Caco-2 (cell line): ENCODE measurements at regions not wholly inside any gene's neighbourhood (a gene's known extent, or its start where the extent isn't known, plus 50 kb on each side); places are given as distances from the start of the nearest gene placed in this dataset.

Experiments used
- BruUV-seq: library from RNA; stranded (reverse); fragments of 400-500 nt; replicated peaks from 2 replicates; lab custom pipeline; 2021; lab: Mats Ljungman, UMichigan
- CTCF ChIA-PET: fragments of 300-600 bp; sonication (Branson Sonifier 250); formaldehyde crosslinking; loops from one replicate; lab custom pipeline; 2022; ENCODE audit warnings: antibody characterized with exemption; lab: Charles Lee
- POLR2A ChIA-PET: fragments of 300-600 bp; sonication (Branson Sonifier 250); formaldehyde crosslinking; loops from one replicate; lab custom pipeline; 2022; ENCODE audit warnings: antibody characterized with exemption; lab: Charles Lee
- DNase-seq, 2 experiments: peaks; one replicate each; pipeline versions ENCODE4 v3.0.0 to v3.0.0-alpha.2; 2020 to 2022
- H3K27me3 ChIP-seq: replicated peaks from 2 replicates; pipeline ENCODE4 v1.6.0; 2011; ENCODE audit warnings: low read length; ENCODE audit not compliant: control insufficient read depth, insufficient read depth
- H3K36me3 ChIP-seq: 2 replicates; pipeline ENCODE4 v1.5.1; 2011; ENCODE audit warnings: low read length; ENCODE audit not compliant: control insufficient read depth, insufficient read depth
- H3K4me1 ChIP-seq: fragments of 250-450 bp; sonication (Bioruptor Pico); 2 replicates; pipeline ENCODE4 v1.5.1; 2020; ENCODE audit warnings: mild to moderate bottlenecking
- H3K4me3 ChIP-seq: 2 replicates; pipeline ENCODE4 v1.5.1; 2011; ENCODE audit warnings: low read depth, mild to moderate bottlenecking, control low read depth, low read length
- H3K9me3 ChIP-seq: fragments of 250-450 bp; sonication (Bioruptor Pico); 2 replicates; pipeline ENCODE4 v1.5.1; 2020; ENCODE audit warnings: mild to moderate bottlenecking, moderate library complexity
- H3K27ac Mint-ChIP-seq: one replicate; pipeline ENCODE4 v1.8.0; 2022; ENCODE audit warnings: mixed read lengths; ENCODE audit not compliant: unreplicated experiment
- H3K27me3 Mint-ChIP-seq: one replicate; pipeline ENCODE4 v1.8.0; 2022; ENCODE audit warnings: mixed read lengths; ENCODE audit not compliant: insufficient read depth, unreplicated experiment
- H3K36me3 Mint-ChIP-seq: one replicate; pipeline ENCODE4 v1.8.0; 2022; ENCODE audit warnings: mild to moderate bottlenecking, mixed read lengths; ENCODE audit not compliant: insufficient read depth, unreplicated experiment
- H3K4me1 Mint-ChIP-seq: one replicate; pipeline ENCODE4 v1.8.0; 2022; ENCODE audit warnings: low read depth, mixed read lengths; ENCODE audit not compliant: unreplicated experiment
- H3K4me3 Mint-ChIP-seq: one replicate; pipeline ENCODE4 v1.8.0; 2022; ENCODE audit warnings: mild to moderate bottlenecking, moderate library complexity, mixed read lengths; ENCODE audit not compliant: unreplicated experiment
- H3K9me3 Mint-ChIP-seq: one replicate; pipeline ENCODE4 v1.8.0; 2022; ENCODE audit warnings: mixed read lengths; ENCODE audit not compliant: unreplicated experiment
- intact Hi-C: fragments of 100-400 bp; cut with micrococcal nuclease; formaldehyde crosslinking; loops from one replicate; pipeline ENCODE4 v1.10.0; 2022; ENCODE audit not compliant: unreplicated experiment
- TF ChIP-seq, protein P1 (sequence below), 2 experiments: fragments of 200-600 bp in 1 of 2; IDR thresholded peaks; 1 replicate in 1 of 2; 2 replicates in 1 of 2; pipeline versions ENCODE4 v1.5.1 to v1.8.0; 2011 to 2022; ENCODE audit warnings: antibody characterized with exemption in 1 of 2, control low read depth in 1 of 2, inconsistent platforms in 1 of 2, low read depth in 1 of 2, low read length in 1 of 2, mild to moderate bottlenecking in 1 of 2, moderate library complexity in 1 of 2; ENCODE audit not compliant: insufficient read depth in 1 of 2, severe bottlenecking in 1 of 2, unreplicated experiment in 1 of 2

DNA sequence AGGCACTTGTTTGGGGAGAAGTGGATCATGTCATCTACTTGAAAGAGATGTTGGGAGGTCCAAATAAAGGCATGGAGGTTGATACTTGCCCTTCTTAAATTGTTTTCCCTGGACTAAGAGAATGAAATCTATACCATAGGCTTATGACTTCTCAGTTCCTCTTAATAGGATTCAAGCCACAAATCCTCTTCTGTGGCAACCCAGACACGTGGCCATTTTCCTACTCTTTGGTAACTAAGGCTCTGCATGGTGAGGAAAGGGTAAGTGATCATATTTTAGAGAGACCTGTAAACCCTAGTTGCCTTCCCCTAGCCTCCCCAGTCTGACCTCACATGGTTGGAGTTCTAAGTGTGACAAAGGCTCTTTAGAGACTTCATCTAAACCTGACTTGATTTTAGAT, 72.9 kb upstream of the CD44 start:
- POLR2A ChIA-PET: no interaction called here
- no peak overlapping the region for H3K4me3 Mint-ChIP-seq

DNA sequence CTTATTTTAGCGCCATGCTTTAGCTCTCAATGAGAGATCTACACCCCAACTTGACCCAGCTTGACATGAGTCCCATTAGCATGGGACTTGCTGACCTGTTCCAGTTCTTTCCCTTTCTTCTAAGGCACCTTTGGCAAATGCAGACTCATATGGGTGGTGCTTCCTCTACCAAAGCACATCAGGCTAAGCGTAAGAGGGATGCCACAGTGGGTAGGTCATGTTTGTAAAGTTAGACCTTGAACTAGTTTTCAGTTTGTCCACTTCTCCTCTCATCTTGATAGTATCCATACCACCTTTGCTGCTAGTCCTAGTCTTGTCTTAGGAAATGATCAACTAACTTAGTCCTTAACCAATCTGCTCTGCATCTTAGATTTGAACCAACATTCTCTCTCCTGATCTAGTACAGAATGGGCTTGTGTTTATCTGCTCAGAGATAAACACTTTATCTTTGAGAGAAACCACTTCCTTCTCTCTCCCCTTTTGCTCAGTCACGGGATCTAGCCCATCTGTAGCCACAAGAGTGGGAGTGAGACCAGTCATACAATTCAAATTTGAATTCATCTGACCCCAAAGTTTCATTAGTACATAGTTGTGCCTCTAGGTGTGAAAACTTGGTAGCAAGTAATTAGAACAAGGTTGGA, 72.1 kb upstream of the CD44 start:
- intact Hi-C loops: no loop called here
- H3K9me3 Mint-ChIP-seq: peaks cover 18% of the 10 kb centered on the region
- Histone ChIP-seq H3K4me3 (no peak overlapping the region), H3K9me3 (no peaks in the 10 kb centered on the region), H3K36me3 (no peaks in the 10 kb centered on the region), H3K27me3 (no peaks in the 10 kb centered on the region), H3K4me1 (no peaks in the 10 kb centered on the region)
- H3K36me3 Mint-ChIP-seq: no peaks in the 10 kb centered on the region
- H3K4me1 Mint-ChIP-seq: no peaks in the 10 kb centered on the region
- H3K27ac Mint-ChIP-seq: no peak overlapping the region
- H3K4me3 Mint-ChIP-seq: no peak overlapping the region
- TF ChIP-seq, protein P1, sequence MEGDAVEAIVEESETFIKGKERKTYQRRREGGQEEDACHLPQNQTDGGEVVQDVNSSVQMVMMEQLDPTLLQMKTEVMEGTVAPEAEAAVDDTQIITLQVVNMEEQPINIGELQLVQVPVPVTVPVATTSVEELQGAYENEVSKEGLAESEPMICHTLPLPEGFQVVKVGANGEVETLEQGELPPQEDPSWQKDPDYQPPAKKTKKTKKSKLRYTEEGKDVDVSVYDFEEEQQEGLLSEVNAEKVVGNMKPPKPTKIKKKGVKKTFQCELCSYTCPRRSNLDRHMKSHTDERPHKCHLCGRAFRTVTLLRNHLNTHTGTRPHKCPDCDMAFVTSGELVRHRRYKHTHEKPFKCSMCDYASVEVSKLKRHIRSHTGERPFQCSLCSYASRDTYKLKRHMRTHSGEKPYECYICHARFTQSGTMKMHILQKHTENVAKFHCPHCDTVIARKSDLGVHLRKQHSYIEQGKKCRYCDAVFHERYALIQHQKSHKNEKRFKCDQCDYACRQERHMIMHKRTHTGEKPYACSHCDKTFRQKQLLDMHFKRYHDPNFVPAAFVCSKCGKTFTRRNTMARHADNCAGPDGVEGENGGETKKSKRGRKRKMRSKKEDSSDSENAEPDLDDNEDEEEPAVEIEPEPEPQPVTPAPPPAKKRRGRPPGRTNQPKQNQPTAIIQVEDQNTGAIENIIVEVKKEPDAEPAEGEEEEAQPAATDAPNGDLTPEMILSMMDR (IDR thresholded peaks at IDR 0.05; ENCODE audit: insufficient read depth in 1 of 2, low read depth in 1 of 2, low read length in 1 of 2, severe bottlenecking in 1 of 2, unreplicated experiment in 1 of 2): no peak
- peaks cover 4% of the 10 kb centered on the region for H3K27me3 Mint-ChIP-seq
- no peak for DNase-seq
- BruUV-seq: no TSS peak
- CTCF ChIA-PET: no interaction called here
- POLR2A ChIA-PET: no interaction called here

More for the DNA sequence above, 72.9 kb upstream of the CD44 start:
- peaks cover 17% of the 10 kb centered on the region for H3K9me3 Mint-ChIP-seq
- TF ChIP-seq, protein P1 (IDR thresholded peaks at IDR 0.05; ENCODE audit: insufficient read depth in 1 of 2, low read depth in 1 of 2, low read length in 1 of 2, severe bottlenecking in 1 of 2, unreplicated experiment in 1 of 2): no peak
- Histone ChIP-seq H3K36me3 (no peaks in the 10 kb centered on the region), H3K4me3 (no peak overlapping the region), H3K4me1 (no peaks in the 10 kb centered on the region), H3K9me3 (no peaks in the 10 kb centered on the region), H3K27me3 (no peaks in the 10 kb centered on the region)
- DNase-seq: no peak
- intact Hi-C loops: no loop called here
- no peaks in the 10 kb centered on the region for H3K36me3 Mint-ChIP-seq
- H3K4me1 Mint-ChIP-seq: no peaks in the 10 kb centered on the region
- CTCF ChIA-PET: no interaction called here
- peaks cover 4% of the 10 kb centered on the region for H3K27me3 Mint-ChIP-seq
- BruUV-seq: no TSS peak
- H3K27ac Mint-ChIP-seq: no peak overlapping the region

GRCh38 chr11:35071722-35072121, 67.2 kb upstream of the CD44 start:
- H3K4me3 Mint-ChIP-seq: no peak overlapping the region
- no TSS peak for BruUV-seq
- intact Hi-C loops: no loop called here
- H3K9me3 Mint-ChIP-seq: peaks cover 18% of the 10 kb centered on the region
- H3K36me3 Mint-ChIP-seq: no peaks in the 10 kb centered on the region
- H3K27me3 Mint-ChIP-seq: peaks cover 7% of the 10 kb centered on the region
- ChIA-PET POLR2A (no interaction called here), CTCF (no interaction called here)
- TF ChIP-seq, protein P1 (IDR thresholded peaks at IDR 0.05; ENCODE audit: insufficient read depth in 1 of 2, low read depth in 1 of 2, low read length in 1 of 2, severe bottlenecking in 1 of 2, unreplicated experiment in 1 of 2): no peak
- Histone ChIP-seq H3K9me3 (no peaks in the 10 kb centered on the region), H3K4me1 (no peaks in the 10 kb centered on the region), H3K27me3 (no peaks in the 10 kb centered on the region), H3K4me3 (no peak overlapping the region), H3K36me3 (no peaks in the 10 kb centered on the region)
- no peaks in the 10 kb centered on the region for H3K4me1 Mint-ChIP-seq
- no peak overlapping the region for H3K27ac Mint-ChIP-seq
- no peak for DNase-seq
